GM18505 (cell line): ENCODE measurements at regions not wholly inside any gene's neighbourhood (a gene's known extent, or its start where the extent isn't known, plus 50 kb on each side); places are given as distances from the start of the nearest gene placed in this dataset.
"Not testable (repeated sequence)": the region's sequence is repeated elsewhere in the genome, so short reads cannot be mapped to it uniquely, and the experiment has no call there.

ENCODE experiments used
- ATAC-seq: cut with Tn5 transposase; IDR thresholded peaks from one replicate; pipeline ENCODE4 v1.9.1; 2021; ENCODE audit not compliant: unreplicated experiment
- POLR2A ChIP-seq: IDR thresholded peaks from 4 replicates; pipeline ENCODE4 v1.6.1; 2011; ENCODE audit warnings: borderline replicate concordance; ENCODE audit not compliant: insufficient read depth, insufficient read length; ENCODE audit errors: extremely low read depth

DNA sequence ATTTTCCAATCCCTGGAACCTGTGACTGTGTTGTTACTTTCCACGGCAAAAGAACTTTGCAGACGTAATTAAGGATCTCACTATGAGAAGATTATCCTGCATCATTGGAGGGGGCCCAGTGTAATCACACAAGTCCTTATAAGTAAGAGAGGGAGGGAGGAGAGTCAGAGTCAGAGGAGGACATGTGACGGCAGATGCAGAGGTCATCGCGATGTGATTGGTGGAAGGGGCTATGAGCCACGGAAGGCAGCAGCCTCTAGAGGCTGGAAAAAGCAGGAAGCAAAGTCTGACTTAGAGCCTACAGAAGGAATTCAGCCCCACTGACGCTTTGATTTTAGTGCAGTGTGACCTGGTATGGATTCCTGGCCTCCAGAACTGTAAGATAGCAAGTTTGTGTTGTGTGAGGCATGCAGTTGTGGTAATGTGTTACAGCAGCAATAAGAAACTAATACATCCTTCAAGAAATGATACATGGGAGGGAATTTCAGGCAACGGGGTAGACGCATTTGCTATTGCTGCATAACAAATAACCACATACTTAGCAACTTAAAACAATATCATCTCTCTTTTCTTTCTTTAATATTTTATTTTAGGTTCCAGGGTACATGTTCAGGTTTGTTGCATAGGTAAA lies 112.7 kb upstream of the SERPINE2 start:
- no peak for TF ChIP-seq POLR2A
- no peak for ATAC-seq

DNA sequence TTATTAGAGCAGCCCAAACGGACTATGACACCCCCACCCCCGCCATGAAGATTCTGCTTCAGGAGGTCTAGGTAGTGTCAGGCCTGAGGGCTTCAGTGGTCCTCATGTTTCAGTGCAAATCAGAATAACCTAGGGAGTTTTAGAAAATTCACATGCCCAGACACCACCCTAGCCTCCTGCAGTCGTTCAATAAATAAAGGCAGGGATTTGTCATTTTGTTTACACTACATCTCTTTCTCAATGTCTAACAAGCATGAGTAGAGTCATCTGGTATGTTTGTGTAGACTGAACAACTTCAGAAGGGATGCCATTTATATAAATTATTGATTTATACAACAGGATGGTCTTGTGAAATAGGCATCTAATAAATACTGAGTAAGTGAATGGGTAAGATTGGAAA lies 112.1 kb upstream of the SERPINE2 start:
- TF ChIP-seq POLR2A: no peak
- ATAC-seq: no peak

DNA sequence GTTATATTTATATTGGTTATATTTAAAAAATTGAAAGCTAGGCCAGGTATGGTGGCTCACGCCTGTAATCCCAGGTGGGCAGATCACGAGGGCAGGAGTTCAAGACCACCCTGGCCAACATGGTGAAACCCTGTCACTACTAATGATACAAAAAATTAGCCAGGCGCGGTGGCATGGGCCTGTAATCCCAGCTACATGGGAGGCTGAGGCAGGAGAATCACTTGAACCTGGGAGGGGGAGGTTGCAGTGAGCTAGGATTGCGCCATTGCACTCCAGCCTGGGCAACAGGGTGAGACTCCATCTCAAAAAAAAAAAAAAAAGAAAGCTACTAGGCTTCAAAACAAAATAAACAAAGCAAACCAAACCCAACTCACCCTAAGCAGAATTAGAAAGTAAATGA lies 109.0 kb upstream of the SERPINE2 start:
- ATAC-seq: not testable (repeated sequence)

DNA sequence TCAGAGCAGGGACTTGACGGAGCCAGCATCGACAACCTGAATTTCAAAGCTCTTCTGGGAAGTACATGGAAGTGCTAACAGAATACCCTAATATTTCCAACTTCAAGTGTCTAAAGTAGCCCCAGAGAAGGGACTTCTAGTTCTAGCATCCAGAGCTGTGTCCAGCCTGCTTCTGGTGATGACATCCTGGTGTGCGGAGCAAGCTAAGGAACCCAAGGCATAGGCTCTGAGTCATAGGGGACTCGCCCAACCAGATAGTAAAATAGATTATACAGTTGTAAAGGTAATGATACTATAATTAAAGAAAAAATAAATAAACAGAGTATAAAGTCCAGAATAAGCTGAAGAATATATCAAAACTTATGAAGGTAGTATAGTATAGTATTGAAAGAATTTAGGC lies 108.1 kb upstream of the SERPINE2 start:
- TF ChIP-seq POLR2A: no peak
- no peak for ATAC-seq

DNA sequence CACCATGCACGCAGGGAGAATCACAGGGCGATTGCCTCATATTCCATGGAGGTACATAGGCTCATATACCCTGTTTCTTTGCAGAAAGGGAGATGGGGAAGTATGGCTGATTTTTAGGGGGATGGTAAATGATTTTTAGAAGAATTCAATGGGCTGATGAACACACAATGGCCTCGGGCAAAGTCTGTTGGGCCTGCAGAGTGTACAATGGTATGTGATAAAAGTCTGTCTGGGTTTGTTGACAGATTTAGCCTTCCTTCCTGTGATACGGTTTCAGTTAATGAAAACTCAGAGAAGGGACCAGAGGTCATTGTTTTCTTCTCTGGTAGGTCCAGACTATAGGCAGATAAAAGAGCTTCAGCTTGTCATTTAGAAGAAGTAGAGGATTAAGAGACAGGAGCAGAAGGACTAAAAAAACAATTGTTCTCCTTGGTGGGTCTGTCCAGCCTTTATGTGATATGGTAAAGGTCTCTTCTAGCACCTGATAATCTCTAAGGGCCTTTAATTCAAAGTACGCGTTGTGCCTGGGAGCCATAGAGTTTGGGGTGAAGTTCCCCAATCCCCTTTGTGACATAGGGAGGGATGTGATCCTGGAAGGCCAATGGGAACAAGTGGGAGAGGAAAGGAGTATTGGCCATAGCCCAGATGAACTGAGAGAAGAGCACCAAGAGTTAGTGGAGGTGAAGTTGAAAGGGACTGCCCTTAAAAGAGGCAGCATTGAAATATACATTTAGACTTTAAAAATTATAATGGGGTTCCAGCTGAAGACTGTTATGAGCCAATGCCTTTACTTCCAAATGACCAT lies 107.5 kb upstream of the SERPINE2 start:
- TF ChIP-seq POLR2A: no peak
- no peak for ATAC-seq

DNA sequence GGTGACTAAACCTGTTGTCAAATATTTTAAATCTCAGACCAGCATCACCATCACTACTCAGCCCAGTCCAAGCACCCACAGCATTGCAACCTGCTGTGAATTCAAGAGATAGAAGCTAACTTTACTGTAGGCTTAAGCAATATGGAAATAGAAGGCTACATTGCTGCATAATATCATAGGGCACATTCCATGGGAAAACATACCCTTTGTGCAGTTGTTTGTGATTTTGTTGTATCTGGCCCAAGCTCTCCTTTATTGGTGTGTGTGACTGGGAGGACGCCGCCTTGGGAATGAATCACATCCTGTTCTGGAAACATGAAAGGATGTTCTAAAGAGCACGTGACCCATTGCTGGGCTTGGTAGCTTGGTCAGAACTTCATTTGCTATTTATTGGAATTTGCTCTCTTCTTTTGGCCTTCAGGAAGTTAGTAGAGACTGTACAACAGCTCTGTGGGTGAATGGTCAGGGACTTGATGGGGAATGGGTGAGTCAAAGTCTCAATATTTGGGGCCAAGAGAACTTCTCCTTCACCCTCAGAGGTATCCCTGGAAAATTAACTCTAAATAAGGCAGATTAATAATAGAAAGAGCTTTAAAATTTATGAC lies 106.8 kb upstream of the SERPINE2 start:
- no peak for ATAC-seq
- no peak for TF ChIP-seq POLR2A

DNA sequence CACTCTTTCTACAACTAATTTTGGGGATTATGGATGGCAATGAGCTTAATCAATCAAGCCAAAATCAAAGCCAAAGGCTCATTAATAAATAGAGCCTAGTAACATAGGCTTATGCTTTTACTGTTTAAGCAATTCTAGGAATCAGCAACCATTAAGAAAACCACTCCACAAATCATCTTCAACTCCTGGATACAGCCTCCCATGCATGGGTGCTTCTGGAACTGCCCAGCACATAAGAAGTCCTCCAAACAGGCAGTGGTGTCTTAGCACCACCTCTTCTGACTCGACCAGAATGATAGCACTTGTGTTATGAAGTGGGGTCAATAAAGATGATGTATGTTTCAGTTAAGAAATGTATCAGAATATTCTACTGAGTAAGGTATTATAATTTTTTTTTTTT lies 104.4 kb upstream of the SERPINE2 start:
- no peak for ATAC-seq

DNA sequence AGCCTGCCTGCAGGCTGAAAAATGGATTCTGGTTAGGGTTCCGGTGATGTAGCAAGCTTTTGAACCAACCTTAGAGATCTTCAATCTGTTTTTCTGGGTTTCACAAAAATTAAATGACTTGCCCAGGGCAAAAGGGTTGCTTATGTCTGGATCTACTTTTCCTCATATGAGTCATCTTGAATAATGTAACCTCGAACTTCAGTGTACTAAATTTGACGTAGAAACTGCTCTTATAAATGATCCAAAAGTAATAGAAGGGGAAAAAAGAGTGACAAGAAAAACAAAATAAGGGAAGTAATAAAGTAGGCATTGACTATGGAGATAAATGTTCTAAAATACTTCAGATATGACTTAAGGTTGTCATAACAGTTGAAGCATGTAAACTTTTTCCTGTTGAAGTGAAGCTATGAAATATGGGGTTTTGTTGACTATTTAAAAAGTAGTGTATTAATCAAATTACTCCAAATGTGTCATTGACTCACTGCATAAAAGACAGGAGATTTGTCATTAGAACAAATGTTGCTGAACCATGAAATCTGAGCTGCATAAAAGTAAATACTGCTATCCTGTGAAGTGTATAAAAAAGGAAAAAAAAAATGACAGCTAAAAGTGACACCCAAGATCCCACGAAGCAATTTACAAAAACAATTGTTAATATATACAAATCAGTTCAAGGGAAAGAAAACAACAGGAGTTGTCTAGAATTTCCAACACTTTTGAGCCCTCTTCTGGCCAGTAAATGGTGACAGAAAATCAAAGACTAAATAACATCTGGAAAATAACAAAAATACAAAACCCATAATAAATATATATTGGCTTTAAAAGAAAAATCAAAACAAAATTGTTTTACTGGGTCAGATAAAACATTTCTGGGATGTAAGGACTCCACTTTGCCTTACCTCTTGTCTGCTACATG lies 103.6 kb upstream of the SERPINE2 start:
- TF ChIP-seq POLR2A: no peak
- no peak for ATAC-seq

More for the DNA sequence above, 104.4 kb upstream of the SERPINE2 start:
- TF ChIP-seq POLR2A: no peak

DNA sequence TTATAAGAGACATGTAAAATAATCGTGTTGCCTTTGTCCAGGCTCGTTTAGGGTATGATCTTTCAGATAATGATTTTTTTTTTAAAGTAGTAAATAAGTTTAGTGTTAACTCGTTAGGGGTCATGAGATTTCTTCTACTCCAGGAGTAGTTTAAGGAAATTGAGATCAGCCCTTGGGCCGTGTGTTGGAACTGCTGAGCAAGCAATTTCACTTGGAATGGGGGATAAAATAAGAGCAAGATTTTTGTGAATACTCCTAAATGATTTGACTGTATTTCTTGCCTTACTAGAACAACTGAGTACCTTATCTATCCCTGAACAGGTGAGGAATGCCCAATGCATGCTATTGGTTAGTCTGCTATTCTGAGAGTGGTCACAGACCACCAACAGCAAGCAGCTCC lies 102.2 kb upstream of the SERPINE2 start:
- ATAC-seq: no peak

DNA sequence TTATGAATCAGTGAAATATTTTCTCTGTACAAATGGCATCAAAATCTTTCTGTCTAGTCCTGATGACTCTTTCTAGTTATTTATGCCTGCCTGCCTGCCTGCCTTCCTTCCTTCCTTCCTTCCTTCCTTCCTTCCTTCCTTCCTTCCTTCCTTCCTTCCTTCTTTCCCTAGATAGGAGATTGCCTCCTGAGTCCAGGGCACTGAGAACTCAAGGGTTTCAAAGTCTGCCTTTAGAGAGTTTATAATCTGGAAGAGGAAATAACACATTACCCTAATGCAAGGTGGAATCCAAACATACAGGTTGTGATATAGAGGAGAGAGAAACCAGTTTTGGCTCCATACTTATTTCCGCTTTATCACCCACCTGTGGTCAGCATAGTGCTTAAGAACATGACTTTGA lies 98.1 kb upstream of the SERPINE2 start:
- TF ChIP-seq POLR2A: no peak
- ATAC-seq: no peak

More for the DNA sequence above, 102.2 kb upstream of the SERPINE2 start:
- TF ChIP-seq POLR2A: no peak

DNA sequence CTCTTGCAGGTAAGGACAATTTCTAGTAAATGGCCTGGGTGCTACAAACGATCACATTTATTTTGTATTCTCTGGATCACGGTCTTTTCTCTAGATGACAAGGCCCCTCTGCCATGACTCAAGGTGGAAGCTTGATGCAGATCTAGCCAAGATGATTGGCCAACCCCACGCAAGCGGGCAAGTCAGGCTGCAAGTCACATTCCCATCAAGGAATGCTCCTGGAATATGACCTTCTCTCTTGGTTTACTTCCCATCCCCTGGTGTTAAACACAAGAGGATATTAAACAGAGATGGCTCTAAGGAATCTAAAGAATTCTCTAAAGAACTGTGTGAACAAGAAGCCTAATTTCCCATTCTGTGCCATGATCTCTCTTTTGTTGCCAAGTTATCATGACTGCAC lies 97.3 kb upstream of the SERPINE2 start:
- no peak for TF ChIP-seq POLR2A
- no peak for ATAC-seq

DNA sequence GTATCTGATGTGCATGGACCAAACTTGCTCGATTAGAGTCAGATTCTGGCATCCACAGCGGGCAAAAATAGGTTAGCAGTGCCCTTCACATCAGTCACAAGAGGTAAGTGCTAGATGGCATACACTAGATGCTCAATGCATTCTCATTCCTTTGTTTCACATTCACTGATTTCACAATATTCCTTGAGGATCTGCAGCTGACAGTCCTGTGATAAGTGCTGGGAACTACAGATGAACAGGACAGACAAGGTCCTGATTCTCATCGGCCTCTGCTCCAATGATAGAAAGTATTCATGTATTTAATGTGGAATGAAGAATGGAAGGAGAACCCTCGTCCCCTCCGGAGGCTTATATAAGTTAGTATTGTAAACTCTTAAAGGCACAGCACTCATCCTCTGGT lies 96.8 kb upstream of the SERPINE2 start:
- TF ChIP-seq POLR2A: no peak
- no peak for ATAC-seq

DNA sequence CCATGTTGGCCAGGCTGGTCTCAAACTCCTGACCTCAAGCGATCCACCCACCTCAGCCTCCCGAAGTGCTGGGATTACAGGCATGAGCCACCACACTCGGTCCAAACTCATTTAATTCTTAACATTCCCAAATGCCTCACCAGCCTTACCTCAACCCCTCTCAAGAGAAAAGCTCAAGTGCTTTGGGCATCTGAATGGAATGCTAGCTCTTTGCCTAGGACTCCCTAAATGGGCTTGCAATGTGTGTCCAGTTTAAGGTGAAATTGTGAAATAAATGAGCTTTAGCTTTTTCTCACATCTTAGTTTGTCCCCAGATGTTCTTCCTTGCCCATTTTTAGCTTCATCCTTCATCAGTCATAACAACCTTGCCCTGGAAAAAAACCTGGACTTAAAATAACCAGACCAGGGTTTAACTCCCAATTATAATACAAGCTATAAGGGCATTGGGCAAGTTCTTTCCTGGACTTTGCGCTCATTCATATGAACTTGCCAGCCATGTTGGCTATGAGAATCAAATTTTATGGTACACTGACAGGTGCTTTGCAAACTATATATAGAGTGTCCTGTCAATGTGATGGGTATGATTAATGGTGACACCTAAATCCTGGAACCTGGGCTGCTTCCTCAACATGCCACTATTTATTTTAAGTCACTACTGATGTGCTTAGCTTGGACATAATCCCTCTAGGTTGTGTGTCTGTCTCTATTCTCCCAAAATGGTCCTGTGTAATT lies 95.1 kb upstream of the SERPINE2 start:
- no peak for ATAC-seq
- no peak for TF ChIP-seq POLR2A

DNA sequence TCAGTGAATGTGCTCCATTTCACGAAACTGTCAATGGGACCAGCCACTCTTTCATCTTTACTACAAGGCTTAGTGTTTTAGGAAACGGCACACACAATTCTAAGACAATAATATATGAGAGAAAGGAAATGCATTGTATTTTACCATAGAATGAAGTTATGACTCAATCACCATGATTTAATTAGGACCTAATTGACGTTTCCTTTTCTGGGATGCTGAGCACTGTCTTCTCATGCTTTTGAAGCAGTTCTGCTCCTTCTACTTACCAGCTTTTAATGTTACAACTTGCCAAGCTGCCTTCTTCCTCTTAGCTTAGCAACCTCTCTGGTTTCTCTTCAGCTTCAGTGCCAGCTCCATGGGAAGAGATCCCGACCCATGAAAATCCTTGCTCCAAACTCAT lies 94.3 kb upstream of the SERPINE2 start:
- no peak for TF ChIP-seq POLR2A
- ATAC-seq: no peak
